RKO (cell line): ENCODE measurements at regions not wholly inside any gene's neighbourhood (a gene's known extent, or its start where the extent isn't known, plus 50 kb on each side); places are given as distances from the start of the nearest gene placed in this dataset.
"Not testable (repeated sequence)": the region's sequence is repeated elsewhere in the genome, so short reads cannot be mapped to it uniquely, and the experiment has no call there.

Experiments used
- DNase-seq: peaks from one replicate; pipeline ENCODE4 v3.0.0-alpha.2; 2016; ENCODE audit warnings: low spot score

GRCh38 chr4:163693211-163693610 lies 198.7 kb downstream of the TMA16 start:
- no peak for DNase-seq

- DNase-seq: peak; percentile 62
Observed at GRCh38 chr4:163693776-163694175, 199.3 kb downstream of the TMA16 start.

DNA sequence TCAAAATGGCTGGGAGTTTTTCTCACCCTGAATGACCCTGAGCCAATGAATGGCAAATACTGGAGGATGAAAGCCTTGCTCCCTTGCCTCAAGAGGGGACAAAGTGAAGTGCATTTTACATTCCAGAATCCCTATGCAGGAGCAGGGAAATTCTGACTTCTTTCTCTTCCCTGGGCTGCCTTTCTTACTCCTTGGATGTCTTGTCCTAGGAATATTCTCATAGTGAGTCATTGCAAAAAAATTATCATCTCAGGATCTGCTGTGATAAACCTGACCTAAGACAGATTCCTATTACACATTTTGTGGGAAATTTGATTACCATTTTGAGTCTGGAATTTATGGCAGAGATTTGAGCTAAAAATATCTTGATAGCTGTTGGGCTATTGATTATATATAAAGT lies 199.9 kb downstream of the TMA16 start:
- DNase-seq: peak; percentile 13

DNA sequence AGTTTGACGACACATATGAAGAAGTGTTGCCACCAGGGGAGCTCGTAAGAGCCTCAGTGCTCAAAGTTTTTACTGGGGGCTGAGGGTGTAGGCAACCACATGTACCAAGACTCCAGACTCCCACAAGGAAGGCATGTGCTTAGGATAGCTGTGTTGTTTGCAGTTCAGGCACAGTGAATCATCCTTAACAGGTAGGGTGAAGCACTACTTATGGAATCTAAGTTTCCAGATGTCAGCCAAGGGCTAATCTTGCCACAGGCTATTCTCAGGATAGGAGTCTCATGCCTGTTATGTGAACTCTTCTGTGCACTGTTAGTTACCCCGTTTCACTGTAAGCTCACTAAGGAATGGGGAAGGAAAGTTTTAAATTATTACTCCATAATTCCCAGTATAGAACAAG lies 202.6 kb downstream of the TMA16 start:
- no peak for DNase-seq

GRCh38 chr4:163700383-163700782 lies 205.9 kb downstream of the TMA16 start:
- not testable (repeated sequence) for DNase-seq

DNA sequence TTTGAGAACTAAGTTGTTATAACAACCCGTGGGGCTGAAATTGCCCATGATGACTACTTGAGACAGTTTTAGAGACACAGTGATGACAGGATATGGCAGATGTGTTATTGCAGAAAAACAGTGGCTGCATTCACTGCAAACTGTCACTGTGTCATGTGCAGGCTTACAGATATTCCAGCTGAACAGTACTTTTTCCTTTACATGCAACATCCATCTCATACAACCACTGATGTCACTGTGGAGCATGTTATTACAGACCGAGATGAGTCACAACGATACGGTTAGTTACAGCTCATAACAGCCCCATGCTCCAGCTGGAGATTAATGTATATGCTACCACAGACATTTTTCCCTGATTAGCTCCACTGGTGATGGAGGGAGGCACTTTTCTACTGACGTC lies 207.4 kb downstream of the TMA16 start:
- DNase-seq: peak; percentile 58

DNA sequence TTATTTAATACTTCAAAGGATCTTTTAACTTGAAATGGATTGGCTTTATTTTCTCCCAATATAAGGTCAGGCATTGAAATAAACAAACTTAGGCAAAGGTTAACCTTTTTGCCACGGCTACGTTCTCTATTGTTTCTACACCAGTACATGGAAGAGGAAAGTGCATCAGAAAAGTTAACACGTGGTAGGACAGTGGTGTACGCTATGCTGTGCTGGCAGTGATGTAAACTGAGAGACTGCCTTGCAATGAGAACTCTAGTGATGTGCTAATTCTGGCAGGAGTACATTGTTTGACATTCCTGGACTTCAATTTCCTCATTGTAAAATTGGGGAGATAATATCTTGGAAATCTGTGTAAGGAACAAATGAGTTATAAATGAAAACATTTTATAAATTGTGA lies 208.2 kb downstream of the TMA16 start:
- no peak for DNase-seq

- no peak for DNase-seq
Observed at GRCh38 chr4:163703251-163703650, 208.8 kb downstream of the TMA16 start.

GRCh38 chr4:163707873-163708272 lies 213.4 kb downstream of the TMA16 start:
- no peak for DNase-seq

DNA sequence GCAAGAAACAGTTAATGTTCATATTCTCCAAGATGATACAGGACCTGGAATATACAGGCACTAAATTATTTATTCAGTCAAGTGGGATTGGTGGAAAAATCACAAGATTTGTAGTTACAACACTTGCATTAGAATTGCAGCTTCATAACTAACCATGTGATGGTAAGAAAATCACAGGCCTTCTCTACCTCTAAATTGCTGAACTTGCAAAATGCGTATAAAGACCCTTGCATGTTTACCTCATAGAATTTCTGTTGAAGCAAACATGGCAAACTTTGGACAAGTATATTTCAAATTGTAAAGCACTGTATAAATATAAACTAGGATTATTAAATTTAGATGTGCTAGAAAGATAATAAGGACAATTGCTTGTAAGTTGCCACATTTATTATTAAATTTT lies 215.1 kb downstream of the TMA16 start:
- no peak for DNase-seq

DNA sequence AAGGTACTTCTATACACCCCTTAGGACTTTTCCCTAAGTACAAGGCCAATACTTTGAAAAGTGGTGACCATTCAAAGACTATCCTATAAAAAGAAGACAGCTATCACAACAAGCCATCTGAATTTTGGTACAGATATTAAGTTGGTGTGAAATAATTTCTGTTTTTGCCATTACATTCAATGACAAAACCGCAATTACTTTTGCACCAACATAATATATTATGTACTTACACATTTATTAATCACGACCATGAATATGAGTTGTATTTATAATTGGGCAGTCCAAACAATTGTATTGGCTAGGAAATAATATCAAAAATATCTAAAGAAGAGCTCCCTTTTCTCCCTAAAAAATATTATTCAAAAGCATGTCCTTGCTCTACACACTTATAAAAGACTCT lies 215.7 kb downstream of the TMA16 start:
- DNase-seq: no peak

GRCh38 chr4:163724495-163724894 lies 230.0 kb downstream of the TMA16 start:
- DNase-seq: not testable (repeated sequence)

- no peak for DNase-seq
Observed at GRCh38 chr4:163726641-163727040, 232.2 kb downstream of the TMA16 start.

DNA sequence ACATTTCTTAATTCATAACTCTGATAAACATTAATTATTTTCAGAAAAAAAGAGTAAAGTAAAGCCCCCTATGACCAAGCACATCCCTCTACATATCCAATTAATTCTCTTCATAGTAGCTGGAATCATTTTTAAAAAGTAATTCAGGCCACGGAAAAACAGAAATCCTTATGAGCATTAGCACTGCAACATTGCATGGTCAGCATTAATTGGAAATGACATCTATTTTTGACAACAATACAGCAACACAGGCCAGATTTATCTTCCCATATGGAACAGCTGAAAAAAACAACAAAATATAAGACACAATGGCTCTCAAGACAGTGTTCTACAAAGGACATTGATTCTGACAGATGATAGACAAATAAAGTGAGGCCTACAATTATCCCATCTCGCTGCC lies 236.6 kb downstream of the TMA16 start:
- DNase-seq: no peak

DNA sequence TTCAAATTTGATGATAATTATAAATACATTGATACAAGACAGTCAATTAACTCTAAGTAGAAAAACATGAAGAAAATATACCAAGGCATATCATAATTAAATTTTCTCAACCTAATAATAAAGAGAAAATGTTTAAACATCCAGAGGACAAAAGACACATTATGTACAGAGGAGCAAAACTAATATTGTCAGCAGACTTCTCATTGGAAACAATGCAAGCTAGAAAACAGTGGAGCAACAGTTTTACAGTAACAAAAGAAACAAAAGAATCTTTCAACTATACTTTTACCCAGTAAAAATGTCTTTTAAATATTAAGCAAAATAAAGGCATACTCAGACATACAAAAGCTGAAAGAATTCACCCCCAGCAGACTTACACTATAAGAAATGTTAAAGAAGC lies 238.0 kb downstream of the TMA16 start:
- DNase-seq: no peak

DNA sequence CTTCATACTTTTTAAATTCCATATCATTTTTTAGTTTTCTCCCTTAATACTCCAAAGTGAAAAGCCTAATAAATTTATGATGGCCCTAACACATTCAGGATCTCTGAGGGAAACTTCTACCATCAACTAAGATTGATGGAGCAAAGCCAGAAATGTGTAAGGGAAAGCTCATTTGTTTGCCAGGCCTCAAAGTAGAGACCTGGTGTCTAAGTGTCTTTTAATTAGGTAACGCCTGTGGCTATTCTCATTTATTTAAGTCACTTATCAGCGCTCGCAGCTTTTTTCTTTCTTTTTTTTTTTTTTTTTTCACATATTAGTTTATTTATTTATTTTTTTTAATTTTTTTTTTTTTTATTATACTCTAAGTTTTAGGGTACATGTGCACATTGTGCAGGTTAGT lies 242.4 kb downstream of the TMA16 start:
- DNase-seq: no peak

GRCh38 chr4:163737846-163738245 lies 243.4 kb downstream of the TMA16 start:
- not testable (repeated sequence) for DNase-seq

DNA sequence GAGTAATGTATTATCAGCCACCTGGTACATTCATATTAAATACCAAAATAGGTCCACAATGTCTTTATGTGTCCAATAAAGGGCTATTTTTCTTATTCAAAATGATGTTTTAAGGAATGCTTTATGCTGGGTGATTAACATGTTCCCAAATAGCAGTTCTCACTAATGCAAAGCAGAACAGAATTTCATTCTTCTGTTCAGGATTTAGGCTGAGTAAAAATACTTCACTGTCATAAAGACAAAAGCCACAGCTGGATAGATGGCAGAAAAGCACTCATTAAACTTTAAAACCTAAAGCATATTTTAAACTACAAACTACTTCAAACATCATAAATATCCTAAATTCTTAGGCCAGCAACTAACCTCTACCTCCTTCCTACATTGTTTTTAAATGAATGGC lies 244.0 kb downstream of the TMA16 start:
- no peak for DNase-seq

DNA sequence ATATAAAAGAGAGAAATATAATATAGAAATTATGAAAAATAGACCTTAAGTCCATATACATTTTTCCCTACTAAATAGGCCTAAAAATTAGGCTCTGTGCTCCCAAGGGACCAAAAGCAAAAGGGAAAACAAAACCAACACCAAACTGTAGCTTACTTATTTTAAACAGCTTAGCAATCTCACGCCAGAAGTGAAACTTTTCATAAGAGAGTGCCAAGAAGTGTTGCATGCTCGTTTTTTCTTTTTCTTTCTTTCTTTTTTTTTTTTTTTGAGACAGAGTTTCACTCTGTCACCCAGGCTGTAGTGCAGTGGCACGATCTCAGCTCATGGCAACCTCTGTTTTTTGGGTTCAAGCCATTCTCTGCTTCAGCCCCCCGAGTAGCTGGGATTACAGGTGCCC lies 250.4 kb downstream of the TMA16 start:
- no peak for DNase-seq

DNA sequence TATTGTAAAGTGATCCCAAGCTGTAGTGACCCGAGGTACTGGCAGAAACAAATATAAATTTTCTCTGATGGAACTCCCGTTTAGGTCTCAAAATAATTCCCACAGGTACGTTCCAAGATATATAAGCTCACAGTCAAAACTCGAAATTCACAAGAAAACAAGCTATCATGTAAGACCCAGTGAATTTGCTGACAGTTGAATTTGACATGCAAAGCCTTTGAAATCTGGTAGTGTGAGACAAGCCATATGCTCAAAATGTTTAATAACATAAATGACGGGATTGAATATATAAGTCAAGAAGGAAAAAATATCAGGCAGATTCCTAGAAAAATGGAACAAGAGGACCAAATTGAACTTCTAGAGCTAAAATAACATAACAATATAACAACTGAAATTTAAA lies 252.8 kb downstream of the TMA16 start:
- no peak for DNase-seq

DNA sequence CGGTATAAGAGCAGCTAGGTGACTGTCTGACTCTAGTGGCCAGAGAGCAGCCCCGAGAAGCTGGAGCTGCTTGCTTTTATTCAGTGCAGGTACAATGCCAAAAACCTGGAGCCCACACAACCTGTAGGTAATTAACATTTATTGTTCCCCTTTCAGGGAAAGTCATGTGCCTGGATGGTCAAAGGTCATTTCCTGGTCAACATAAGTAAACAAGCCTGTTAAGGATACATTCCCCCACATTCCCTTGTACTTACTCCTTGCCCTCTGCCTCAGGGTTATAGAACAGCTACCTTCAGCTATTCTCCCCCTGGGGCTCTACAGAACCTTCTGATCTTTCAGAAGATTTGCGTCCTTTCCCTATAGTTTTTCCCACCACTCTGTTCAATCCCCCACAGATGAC lies 253.4 kb downstream of the TMA16 start:
- DNase-seq: no peak

DNA sequence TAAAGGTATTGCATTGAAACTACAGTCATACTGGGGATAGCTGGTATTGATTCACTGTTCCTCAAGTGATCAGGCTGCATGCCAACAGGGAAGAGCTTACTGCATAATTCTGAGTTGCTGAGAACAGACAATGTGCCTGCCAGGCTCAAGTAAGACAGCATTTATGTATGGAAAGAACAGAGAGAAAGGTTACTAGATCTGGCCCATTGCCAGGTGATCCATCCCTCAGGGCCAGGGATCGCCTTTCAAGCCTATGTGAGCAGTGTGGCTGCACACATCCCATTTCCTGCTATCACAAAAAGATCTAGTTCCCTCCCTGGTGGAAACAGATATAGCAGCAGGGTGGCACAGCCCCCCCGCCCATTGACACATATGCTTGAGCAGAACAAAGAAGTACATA lies 254.0 kb downstream of the TMA16 start:
- DNase-seq: peak; percentile 34

- peak; percentile 24 for DNase-seq
Observed at GRCh38 chr4:163755013-163755412, 260.5 kb downstream of the TMA16 start.

DNA sequence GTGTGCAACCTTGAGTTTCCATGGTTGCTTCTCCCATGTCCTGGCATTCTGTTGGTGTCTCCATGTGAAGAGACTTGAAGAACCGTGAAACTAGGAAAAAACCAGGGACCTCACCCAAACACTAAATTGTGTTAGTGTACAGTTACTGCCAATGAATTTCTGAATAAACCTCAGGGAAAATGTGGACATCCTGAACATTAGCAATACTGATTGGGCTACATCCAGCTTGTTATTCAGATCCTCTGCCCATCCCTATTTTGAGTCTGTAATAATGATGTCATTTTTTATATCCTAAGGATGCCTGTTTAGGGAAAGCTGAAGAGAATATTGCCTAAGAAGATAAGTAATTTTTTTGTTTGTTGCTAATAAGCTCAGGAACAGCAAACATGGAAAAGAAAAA lies 262.7 kb downstream of the TMA16 start:
- no peak for DNase-seq

DNA sequence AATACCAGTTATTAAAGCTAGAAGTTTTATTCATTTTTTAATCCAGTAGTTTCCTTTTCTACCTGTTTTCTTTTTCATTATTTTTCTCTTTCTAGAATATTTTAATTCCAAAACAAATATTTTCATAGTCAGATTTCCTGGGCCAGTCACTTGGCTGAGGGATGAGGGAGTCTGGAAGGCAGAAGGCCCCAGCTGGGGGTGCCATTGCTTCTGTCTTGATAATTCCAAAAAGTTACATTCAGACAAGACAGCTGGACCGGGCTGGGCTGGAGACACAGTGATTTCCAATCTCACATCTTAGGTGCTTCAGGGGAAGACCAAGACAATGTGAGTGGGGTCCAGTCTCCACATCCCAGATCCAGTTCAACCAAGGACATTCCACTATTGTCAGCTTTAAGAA lies 263.5 kb downstream of the TMA16 start:
- DNase-seq: no peak
